GM12865 (cell line): ENCODE measurements at regions not wholly inside any gene's neighbourhood (a gene's known extent, or its start where the extent isn't known, plus 50 kb on each side); places are given as distances from the start of the nearest gene placed in this dataset.

ENCODE experiments used
- DNase-seq: peaks from one replicate; pipeline ENCODE4 v3.0.0; 2010; ENCODE audit warnings: low read depth
- H3K4me3 ChIP-seq: 2 replicates; pipeline ENCODE4 v1.5.1; 2011; ENCODE audit warnings: mild to moderate bottlenecking, low read depth, low read length, control low read depth
- CTCF ChIP-seq: IDR thresholded peaks from 2 replicates; pipeline ENCODE4 v1.5.1; 2011; ENCODE audit warnings: low read length, control low read depth, low read depth, inconsistent platforms; ENCODE audit not compliant: insufficient read depth; ENCODE audit errors: missing control alignments

GRCh38 chr11:111444040-111444439, 65.0 kb upstream of the POU2AF1 start:
- H3K4me3 ChIP-seq: no peak overlapping the region
- TF ChIP-seq CTCF: no peak
- DNase-seq: no peak

- no peak for DNase-seq
- TF ChIP-seq CTCF: no peak
- H3K4me3 ChIP-seq: no peak overlapping the region
Observed at GRCh38 chr11:111443640-111444039, 64.6 kb upstream of the POU2AF1 start.

- TF ChIP-seq CTCF: no peak
- no peak overlapping the region for H3K4me3 ChIP-seq
- DNase-seq: no peak
Observed at GRCh38 chr11:111443032-111443431, 64.0 kb upstream of the POU2AF1 start.

- no peak for TF ChIP-seq CTCF
- peak; percentile 39 for DNase-seq
- no peak overlapping the region for H3K4me3 ChIP-seq
Observed at GRCh38 chr11:111441443-111441842, 62.4 kb upstream of the POU2AF1 start.

- DNase-seq: no peak
- H3K4me3 ChIP-seq: no peak overlapping the region
- TF ChIP-seq CTCF: no peak
Observed at GRCh38 chr11:111440416-111441205, 61.5 kb upstream of the POU2AF1 start.

GRCh38 chr11:111439901-111440300, 60.8 kb upstream of the POU2AF1 start:
- no peak for DNase-seq
- H3K4me3 ChIP-seq: no peak overlapping the region
- no peak for TF ChIP-seq CTCF

GRCh38 chr11:111438846-111439520, 59.9 kb upstream of the POU2AF1 start:
- no peak for DNase-seq

More at GRCh38 chr11:111438846-111439520, 59.9 kb upstream of the POU2AF1 start:
- H3K4me3 ChIP-seq: no peak overlapping the region
- TF ChIP-seq CTCF: no peak
